Keratinocyte (primary cell): ENCODE measurements at regions not wholly inside any gene's neighbourhood (a gene's known extent, or its start where the extent isn't known, plus 50 kb on each side); places are given as distances from the start of the nearest gene placed in this dataset.

Experiments used
- EZH2 ChIP-seq: IDR thresholded peaks from one replicate; pipeline ENCODE4 v1.6.1; 2012; ENCODE audit warnings: inconsistent platforms, mild to moderate bottlenecking, low read length, moderate library complexity
- TF ChIP-seq, protein P1 (sequence below), 3 experiments: IDR thresholded peaks in 1 of 3; conservative IDR thresholded peaks in 1 of 3; optimal IDR thresholded peaks in 1 of 3; 2 replicates in 2 of 3; 3 replicates in 1 of 3; pipeline versions ENCODE3 to v1.5.1; 2011; ENCODE audit warnings: low read length in 3 of 3, mild to moderate bottlenecking in 3 of 3, moderate library complexity in 2 of 3, control low read depth in 1 of 3, inconsistent platforms in 1 of 3; ENCODE audit not compliant: insufficient read depth in 2 of 3; ENCODE audit errors: extremely low read depth in 1 of 3

DNA sequence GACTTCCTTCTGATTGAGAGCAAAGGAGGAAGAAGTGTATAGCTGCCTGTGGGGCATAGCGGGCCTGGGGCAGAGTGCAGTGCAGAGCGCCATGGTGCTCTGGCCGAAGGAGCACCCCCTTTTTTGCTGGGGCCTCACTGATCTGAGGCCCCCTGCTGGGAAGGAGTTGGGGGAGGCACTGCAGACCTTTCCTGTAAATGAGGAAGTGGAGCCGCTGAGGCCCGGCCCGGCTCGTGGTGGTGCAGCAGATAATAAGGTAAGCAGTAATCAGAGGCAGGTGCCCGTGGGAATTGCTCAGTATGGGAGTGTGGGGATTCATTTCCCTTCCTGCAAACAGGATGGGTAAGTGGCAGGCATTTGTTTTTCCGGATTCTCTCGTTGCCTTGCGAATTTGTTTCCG, 373.7 kb upstream of the MKI67 start:
- TF ChIP-seq, protein P1, sequence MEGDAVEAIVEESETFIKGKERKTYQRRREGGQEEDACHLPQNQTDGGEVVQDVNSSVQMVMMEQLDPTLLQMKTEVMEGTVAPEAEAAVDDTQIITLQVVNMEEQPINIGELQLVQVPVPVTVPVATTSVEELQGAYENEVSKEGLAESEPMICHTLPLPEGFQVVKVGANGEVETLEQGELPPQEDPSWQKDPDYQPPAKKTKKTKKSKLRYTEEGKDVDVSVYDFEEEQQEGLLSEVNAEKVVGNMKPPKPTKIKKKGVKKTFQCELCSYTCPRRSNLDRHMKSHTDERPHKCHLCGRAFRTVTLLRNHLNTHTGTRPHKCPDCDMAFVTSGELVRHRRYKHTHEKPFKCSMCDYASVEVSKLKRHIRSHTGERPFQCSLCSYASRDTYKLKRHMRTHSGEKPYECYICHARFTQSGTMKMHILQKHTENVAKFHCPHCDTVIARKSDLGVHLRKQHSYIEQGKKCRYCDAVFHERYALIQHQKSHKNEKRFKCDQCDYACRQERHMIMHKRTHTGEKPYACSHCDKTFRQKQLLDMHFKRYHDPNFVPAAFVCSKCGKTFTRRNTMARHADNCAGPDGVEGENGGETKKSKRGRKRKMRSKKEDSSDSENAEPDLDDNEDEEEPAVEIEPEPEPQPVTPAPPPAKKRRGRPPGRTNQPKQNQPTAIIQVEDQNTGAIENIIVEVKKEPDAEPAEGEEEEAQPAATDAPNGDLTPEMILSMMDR (optimal IDR thresholded peaks at IDR 0.05 in 1 of 3, IDR thresholded peaks at IDR 0.05 in 1 of 3, conservative IDR thresholded peaks at IDR 0.05 in 1 of 3; ENCODE audit: extremely low read depth in 1 of 3, insufficient read depth in 2 of 3, low read length in 3 of 3): no peak
- no peak for TF ChIP-seq EZH2
